ENCODE measurements at regions not wholly inside any gene's neighbourhood (a gene's known extent, or its start where the extent isn't known, plus 50 kb on each side); places are given as distances from the start of the nearest gene placed in this dataset.
"Not testable (repeated sequence)": the region's sequence is repeated elsewhere in the genome, so short reads cannot be mapped to it uniquely, and the experiment has no call there.

DNA sequence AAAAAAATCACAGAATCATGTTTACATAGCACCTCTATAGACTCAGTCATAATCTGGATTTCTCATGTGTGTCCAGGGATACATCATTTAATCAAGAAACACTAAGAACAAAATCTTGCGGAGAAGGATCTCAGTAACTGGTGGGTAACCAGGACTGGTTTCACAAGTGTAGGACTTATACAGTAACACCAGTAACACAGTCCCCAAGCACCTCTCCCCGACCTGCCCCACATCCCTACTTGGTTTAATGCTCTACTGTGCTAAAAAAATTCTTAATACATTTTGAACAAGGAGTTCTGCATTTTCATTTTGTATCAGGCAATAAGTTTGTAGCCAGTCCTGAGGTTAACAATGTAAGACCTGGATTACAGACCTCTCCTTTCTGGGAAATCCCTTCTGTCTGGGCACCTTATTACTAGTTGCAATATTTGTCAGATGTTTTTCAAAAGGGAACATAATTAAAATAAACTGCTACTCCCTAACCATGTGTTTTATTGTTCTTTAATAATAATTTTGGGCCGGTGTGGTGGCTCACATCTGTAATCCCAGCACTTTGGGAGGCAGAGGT, 57.6 kb upstream of the BBX start:
- no peak for DNase-seq (ENCODE audit: low read depth)
- H3K4me3 ChIP-seq (ENCODE audit: control insufficient read depth, low read depth, low read length) = no peak overlapping the region
- TF ChIP-seq, protein P1, sequence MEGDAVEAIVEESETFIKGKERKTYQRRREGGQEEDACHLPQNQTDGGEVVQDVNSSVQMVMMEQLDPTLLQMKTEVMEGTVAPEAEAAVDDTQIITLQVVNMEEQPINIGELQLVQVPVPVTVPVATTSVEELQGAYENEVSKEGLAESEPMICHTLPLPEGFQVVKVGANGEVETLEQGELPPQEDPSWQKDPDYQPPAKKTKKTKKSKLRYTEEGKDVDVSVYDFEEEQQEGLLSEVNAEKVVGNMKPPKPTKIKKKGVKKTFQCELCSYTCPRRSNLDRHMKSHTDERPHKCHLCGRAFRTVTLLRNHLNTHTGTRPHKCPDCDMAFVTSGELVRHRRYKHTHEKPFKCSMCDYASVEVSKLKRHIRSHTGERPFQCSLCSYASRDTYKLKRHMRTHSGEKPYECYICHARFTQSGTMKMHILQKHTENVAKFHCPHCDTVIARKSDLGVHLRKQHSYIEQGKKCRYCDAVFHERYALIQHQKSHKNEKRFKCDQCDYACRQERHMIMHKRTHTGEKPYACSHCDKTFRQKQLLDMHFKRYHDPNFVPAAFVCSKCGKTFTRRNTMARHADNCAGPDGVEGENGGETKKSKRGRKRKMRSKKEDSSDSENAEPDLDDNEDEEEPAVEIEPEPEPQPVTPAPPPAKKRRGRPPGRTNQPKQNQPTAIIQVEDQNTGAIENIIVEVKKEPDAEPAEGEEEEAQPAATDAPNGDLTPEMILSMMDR (conservative IDR thresholded peaks at IDR 0.05; ENCODE audit: control insufficient read depth, insufficient read depth, low read depth, low read length) = no peak

DNA sequence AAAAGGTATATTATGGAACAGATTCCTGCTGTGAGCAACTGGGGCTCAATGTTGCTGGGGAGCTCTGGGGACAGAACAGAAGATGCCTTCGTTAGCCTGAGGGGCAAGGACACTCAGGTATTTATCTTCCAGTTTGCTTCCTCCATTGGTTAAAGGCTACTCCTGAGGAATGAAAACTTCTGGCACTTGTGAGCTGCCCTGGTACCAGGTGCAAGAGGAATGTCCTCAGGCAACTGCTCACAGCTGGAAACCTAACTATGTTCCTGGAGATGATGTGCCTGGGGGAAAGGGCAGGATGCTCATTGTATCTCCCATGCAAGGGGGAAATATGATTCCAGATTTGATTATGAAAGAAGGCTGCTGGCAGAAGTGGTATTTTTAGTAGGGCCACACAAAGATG, 54.0 kb upstream of the BBX start:
- TF ChIP-seq, protein P1 (conservative IDR thresholded peaks at IDR 0.05; ENCODE audit: control insufficient read depth, insufficient read depth, low read depth, low read length) = no peak
- H3K4me3 ChIP-seq (ENCODE audit: control insufficient read depth, low read depth, low read length) = no peak overlapping the region
- no peak for DNase-seq (ENCODE audit: low read depth)

DNA sequence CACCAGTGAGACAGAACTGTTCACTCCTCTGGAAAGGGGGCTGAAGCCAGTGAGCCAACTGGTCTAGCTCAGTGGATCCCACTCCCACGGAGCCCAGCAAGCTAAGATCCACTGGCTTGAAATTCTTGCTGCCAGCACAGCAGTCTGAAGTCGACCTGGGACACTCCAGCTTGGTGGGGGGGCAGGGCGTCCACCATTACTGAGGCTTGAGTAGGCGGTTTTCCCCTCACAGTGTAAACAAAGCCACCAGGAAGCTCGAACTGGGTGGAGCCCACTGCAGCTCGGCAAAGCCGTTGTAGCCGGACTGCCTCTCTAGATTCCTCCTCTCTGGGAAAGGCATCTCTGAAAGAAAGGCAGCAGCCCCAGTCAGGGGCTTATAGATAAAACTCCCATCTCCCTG, 52.3 kb upstream of the BBX start:
- DNase-seq (ENCODE audit: low read depth) = not testable (repeated sequence)

More for the DNA sequence above, 52.3 kb upstream of the BBX start:
- not testable (repeated sequence) for H3K4me3 ChIP-seq (ENCODE audit: control insufficient read depth, low read depth, low read length)
